ENCODE measurements at regions not wholly inside any gene's neighbourhood (a gene's known extent, or its start where the extent isn't known, plus 50 kb on each side); places are given as distances from the start of the nearest gene placed in this dataset.
A peak's percentile ranks its signal among the peaks of the same experiment; 100 is the strongest.

DNA sequence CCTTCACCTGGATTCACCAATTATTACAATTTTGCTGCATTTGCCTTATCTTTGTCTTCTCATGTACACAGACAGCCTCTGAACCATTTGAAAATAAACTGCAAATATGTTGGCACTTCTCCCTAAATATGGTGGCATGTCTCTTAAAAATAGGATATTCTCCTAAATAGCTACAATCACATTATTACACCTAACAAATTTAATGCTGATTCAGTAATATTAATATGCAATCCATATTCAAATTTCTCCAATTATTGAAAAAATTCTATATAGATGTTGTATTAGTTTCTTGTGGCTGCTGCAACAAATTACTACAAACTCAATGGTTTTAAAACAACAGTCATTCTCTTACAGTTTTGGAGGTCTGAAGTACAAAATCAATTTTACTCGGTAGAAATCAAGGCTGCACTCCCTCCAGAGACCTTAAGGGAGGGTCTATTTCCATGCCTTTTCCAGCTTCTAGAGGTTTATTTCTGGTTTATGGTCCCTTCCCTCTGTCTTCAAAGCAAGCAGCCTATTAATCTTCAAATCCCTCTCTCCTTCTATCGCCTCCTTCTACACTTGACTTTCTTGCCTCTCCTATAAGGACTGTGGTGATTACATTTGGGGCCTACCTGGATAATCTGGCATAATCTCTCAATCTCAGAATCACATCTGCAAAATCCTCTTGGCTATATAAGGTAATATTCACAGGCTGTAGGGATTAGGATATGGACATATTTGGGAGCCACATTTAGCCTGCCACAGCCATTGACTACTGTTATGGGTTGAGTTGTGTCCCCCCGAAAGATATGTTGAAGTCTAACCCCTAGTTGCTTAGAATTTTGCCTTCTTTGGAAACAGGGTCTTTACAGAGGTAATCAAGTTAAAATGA is 52.5 kb upstream of the BOLA1 start (continued):
- TF ChIP-seq JUN (IDR thresholded peaks at IDR 0.05; ENCODE audit: borderline replicate concordance, low read depth, low read length): no peak
- no peak for TF ChIP-seq JUN (CRISPR knock-in tag; IDR thresholded peaks at IDR 0.05; ENCODE audit: borderline replicate concordance)
- TF ChIP-seq, protein P1, sequence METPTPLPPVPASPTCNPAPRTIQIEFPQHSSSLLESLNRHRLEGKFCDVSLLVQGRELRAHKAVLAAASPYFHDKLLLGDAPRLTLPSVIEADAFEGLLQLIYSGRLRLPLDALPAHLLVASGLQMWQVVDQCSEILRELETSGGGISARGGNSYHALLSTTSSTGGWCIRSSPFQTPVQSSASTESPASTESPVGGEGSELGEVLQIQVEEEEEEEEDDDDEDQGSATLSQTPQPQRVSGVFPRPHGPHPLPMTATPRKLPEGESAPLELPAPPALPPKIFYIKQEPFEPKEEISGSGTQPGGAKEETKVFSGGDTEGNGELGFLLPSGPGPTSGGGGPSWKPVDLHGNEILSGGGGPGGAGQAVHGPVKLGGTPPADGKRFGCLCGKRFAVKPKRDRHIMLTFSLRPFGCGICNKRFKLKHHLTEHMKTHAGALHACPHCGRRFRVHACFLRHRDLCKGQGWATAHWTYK (CRISPR knock-in tag; IDR thresholded peaks at IDR 0.05): no peak
- no peak for TF ChIP-seq POLR2G (IDR thresholded peaks at IDR 0.05; ENCODE audit: low read depth, low read length)
- TF ChIP-seq TOE1 (IDR thresholded peaks at IDR 0.05; ENCODE audit: borderline replicate concordance): no peak
- TF ChIP-seq TOE1 (CRISPR knock-in tag; IDR thresholded peaks at IDR 0.05; ENCODE audit: borderline replicate concordance, low read depth): no peak
- TF ChIP-seq, protein P2, sequence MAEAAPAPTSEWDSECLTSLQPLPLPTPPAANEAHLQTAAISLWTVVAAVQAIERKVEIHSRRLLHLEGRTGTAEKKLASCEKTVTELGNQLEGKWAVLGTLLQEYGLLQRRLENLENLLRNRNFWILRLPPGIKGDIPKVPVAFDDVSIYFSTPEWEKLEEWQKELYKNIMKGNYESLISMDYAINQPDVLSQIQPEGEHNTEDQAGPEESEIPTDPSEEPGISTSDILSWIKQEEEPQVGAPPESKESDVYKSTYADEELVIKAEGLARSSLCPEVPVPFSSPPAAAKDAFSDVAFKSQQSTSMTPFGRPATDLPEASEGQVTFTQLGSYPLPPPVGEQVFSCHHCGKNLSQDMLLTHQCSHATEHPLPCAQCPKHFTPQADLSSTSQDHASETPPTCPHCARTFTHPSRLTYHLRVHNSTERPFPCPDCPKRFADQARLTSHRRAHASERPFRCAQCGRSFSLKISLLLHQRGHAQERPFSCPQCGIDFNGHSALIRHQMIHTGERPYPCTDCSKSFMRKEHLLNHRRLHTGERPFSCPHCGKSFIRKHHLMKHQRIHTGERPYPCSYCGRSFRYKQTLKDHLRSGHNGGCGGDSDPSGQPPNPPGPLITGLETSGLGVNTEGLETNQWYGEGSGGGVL (CRISPR knock-in tag; IDR thresholded peaks at IDR 0.05): no peak
- TF ChIP-seq TAL1 (IDR thresholded peaks at IDR 0.05): no peak
- TF ChIP-seq, protein P3, sequence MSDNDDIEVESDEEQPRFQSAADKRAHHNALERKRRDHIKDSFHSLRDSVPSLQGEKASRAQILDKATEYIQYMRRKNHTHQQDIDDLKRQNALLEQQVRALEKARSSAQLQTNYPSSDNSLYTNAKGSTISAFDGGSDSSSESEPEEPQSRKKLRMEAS (CRISPR knock-in tag; IDR thresholded peaks at IDR 0.05): no peak
- TF ChIP-seq NR3C1 (CRISPR knock-in tag; IDR thresholded peaks at IDR 0.05): no peak
- TF ChIP-seq, protein P4, sequence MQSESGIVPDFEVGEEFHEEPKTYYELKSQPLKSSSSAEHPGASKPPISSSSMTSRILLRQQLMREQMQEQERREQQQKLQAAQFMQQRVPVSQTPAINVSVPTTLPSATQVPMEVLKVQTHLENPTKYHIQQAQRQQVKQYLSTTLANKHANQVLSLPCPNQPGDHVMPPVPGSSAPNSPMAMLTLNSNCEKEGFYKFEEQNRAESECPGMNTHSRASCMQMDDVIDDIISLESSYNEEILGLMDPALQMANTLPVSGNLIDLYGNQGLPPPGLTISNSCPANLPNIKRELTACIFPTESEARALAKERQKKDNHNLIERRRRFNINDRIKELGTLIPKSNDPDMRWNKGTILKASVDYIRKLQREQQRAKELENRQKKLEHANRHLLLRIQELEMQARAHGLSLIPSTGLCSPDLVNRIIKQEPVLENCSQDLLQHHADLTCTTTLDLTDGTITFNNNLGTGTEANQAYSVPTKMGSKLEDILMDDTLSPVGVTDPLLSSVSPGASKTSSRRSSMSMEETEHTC (IDR thresholded peaks at IDR 0.05): no peak
- 0 out of 2 replicates have a peak, but pooled peaks have one; percentile 38 for TF ChIP-seq CHCHD3 (CRISPR knock-in tag; IDR thresholded peaks at IDR 0.05)
- no peak for TF ChIP-seq ZNF217 (CRISPR knock-in tag; IDR thresholded peaks at IDR 0.05)
- TF ChIP-seq, protein P5, sequence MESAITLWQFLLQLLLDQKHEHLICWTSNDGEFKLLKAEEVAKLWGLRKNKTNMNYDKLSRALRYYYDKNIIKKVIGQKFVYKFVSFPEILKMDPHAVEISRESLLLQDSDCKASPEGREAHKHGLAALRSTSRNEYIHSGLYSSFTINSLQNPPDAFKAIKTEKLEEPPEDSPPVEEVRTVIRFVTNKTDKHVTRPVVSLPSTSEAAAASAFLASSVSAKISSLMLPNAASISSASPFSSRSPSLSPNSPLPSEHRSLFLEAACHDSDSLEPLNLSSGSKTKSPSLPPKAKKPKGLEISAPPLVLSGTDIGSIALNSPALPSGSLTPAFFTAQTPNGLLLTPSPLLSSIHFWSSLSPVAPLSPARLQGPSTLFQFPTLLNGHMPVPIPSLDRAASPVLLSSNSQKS (CRISPR knock-in tag; IDR thresholded peaks at IDR 0.05): no peak
- peak; percentile 71 for TF ChIP-seq POLR2A (conservative IDR thresholded peaks at IDR 0.05)
- TF ChIP-seq, protein P6, sequence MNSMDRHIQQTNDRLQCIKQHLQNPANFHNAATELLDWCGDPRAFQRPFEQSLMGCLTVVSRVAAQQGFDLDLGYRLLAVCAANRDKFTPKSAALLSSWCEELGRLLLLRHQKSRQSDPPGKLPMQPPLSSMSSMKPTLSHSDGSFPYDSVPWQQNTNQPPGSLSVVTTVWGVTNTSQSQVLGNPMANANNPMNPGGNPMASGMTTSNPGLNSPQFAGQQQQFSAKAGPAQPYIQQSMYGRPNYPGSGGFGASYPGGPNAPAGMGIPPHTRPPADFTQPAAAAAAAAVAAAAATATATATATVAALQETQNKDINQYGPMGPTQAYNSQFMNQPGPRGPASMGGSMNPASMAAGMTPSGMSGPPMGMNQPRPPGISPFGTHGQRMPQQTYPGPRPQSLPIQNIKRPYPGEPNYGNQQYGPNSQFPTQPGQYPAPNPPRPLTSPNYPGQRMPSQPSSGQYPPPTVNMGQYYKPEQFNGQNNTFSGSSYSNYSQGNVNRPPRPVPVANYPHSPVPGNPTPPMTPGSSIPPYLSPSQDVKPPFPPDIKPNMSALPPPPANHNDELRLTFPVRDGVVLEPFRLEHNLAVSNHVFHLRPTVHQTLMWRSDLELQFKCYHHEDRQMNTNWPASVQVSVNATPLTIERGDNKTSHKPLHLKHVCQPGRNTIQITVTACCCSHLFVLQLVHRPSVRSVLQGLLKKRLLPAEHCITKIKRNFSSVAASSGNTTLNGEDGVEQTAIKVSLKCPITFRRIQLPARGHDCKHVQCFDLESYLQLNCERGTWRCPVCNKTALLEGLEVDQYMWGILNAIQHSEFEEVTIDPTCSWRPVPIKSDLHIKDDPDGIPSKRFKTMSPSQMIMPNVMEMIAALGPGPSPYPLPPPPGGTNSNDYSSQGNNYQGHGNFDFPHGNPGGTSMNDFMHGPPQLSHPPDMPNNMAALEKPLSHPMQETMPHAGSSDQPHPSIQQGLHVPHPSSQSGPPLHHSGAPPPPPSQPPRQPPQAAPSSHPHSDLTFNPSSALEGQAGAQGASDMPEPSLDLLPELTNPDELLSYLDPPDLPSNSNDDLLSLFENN (IDR thresholded peaks at IDR 0.05; ENCODE audit: low read depth in 2 of 2, low read length in 2 of 2): no peak
- TF ChIP-seq STAT5A (IDR thresholded peaks at IDR 0.05; ENCODE audit: borderline replicate concordance, low read length): no peak
